BJ (cell line): ENCODE measurements at regions not wholly inside any gene's neighbourhood (a gene's known extent, or its start where the extent isn't known, plus 50 kb on each side); places are given as distances from the start of the nearest gene placed in this dataset.

Experiments used
- CTCF ChIA-PET: fragments of 350-600 bp; formaldehyde crosslinking; extraction: SDS; loops from one replicate; lab custom pipeline; 2021; ENCODE audit warnings: antibody characterized with exemption, inconsistent platforms; lab: Yijun Ruan, JAX
- POLR2A ChIA-PET: fragments of 300-600 bp; sonication (Branson Sonifier 250); formaldehyde crosslinking; extraction: SDS; loops from one replicate; lab custom pipeline; 2021; ENCODE audit warnings: antibody characterized with exemption; lab: Charles Lee
- DNase-seq: peaks from one replicate; pipeline ENCODE4 v3.0.0-alpha.2; 2011; ENCODE audit warnings: low read depth
- H3K27me3 ChIP-seq: 2 replicates; pipeline ENCODE4 v1.6.0; 2011; ENCODE audit warnings: low read length; ENCODE audit not compliant: control insufficient read depth, insufficient read depth
- H3K36me3 ChIP-seq: 2 replicates; pipeline ENCODE4 v1.5.1; 2011; ENCODE audit warnings: low read length; ENCODE audit not compliant: control insufficient read depth, insufficient read depth
- H3K4me3 ChIP-seq: 2 replicates; pipeline ENCODE4 v1.5.1; 2011; ENCODE audit warnings: low read depth, mild to moderate bottlenecking, control low read depth, low read length
- CTCF ChIP-seq: IDR thresholded peaks from 2 replicates; pipeline ENCODE4 v1.5.1; 2011; ENCODE audit warnings: low read depth, mild to moderate bottlenecking, control low read depth, inconsistent platforms, low read length, moderate library complexity; ENCODE audit not compliant: insufficient read depth

GRCh38 chr5:107805166-107805565, 134.4 kb upstream of the EFNA5 start:
- TF ChIP-seq CTCF, result no peak
- ChIA-PET CTCF (no interaction called here), POLR2A (no interaction called here)
- Histone ChIP-seq H3K36me3 (no peaks in the 10 kb centered on the region), H3K4me3 (no peak overlapping the region), H3K27me3 (no peaks in the 10 kb centered on the region; the same call in 1 of the 2 replicates)
- no peak for DNase-seq

- Histone ChIP-seq H3K36me3 (no peaks in the 10 kb centered on the region), H3K27me3 (no peaks in the 10 kb centered on the region; the same call in 1 of the 2 replicates), H3K4me3 (no peak overlapping the region)
- ChIA-PET CTCF (no interaction called here), POLR2A (no interaction called here)
- TF ChIP-seq CTCF, result no peak
- no peak for DNase-seq
Measured at GRCh38 chr5:107803728-107804127, 133.0 kb upstream of the EFNA5 start.

- Histone ChIP-seq H3K36me3 (no peaks in the 10 kb centered on the region), H3K4me3 (no peak overlapping the region), H3K27me3 (no peaks in the 10 kb centered on the region; the same call in 1 of the 2 replicates)
- DNase-seq, result no peak
- POLR2A ChIA-PET, result no interaction called here
- TF ChIP-seq CTCF, result no peak
- CTCF ChIA-PET, result no interaction called here
Measured at GRCh38 chr5:107801061-107801460, 130.3 kb upstream of the EFNA5 start.

GRCh38 chr5:107799306-107799705, 128.6 kb upstream of the EFNA5 start:
- ChIA-PET CTCF (interaction anchor here (2.4 kb wide), 1 partner anchor 16 kb away, joined by 7 read pairs; no protein-coding TSS in a partner anchor), POLR2A (no interaction called here)
- TF ChIP-seq CTCF, result no peak
- H3K27me3 ChIP-seq, result no peaks in the 10 kb centered on the region; the same call in 1 of the 2 replicates
- H3K36me3 ChIP-seq, result no peaks in the 10 kb centered on the region
- DNase-seq, result no peak
- H3K4me3 ChIP-seq, result no peak overlapping the region

- peak; percentile 8; the same call in 1 of the 2 replicates for TF ChIP-seq CTCF
- Histone ChIP-seq H3K4me3 (no peak overlapping the region), H3K27me3 (no peaks in the 10 kb centered on the region), H3K36me3 (no peaks in the 10 kb centered on the region)
- DNase-seq, result no peak
- ChIA-PET POLR2A (no interaction called here), CTCF (no interaction called here)
Measured at GRCh38 chr5:107796797-107797196, 126.1 kb upstream of the EFNA5 start.
